ENCODE measurements at regions not wholly inside any gene's neighbourhood (a gene's known extent, or its start where the extent isn't known, plus 50 kb on each side); places are given as distances from the start of the nearest gene placed in this dataset.

DNA sequence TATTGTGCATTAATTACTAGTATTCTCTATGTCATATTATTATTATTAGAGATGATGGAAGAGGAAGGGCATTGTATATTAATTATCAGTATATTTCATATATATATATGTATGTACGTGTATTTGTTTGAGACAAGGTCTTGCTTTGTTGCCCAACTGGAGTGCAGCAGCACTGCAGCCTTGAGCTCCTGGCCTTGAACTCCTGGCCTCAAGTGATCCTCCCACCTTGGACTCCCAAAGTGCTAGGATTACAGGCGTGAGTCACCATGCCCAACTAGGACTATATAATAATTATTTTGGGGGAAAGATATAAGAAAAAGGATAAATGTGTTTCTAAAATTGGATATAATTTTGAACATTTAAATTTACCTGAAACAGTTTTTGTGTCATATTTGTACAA, 63.2 kb upstream of the USP24 start:
- TF ChIP-seq, protein P1, sequence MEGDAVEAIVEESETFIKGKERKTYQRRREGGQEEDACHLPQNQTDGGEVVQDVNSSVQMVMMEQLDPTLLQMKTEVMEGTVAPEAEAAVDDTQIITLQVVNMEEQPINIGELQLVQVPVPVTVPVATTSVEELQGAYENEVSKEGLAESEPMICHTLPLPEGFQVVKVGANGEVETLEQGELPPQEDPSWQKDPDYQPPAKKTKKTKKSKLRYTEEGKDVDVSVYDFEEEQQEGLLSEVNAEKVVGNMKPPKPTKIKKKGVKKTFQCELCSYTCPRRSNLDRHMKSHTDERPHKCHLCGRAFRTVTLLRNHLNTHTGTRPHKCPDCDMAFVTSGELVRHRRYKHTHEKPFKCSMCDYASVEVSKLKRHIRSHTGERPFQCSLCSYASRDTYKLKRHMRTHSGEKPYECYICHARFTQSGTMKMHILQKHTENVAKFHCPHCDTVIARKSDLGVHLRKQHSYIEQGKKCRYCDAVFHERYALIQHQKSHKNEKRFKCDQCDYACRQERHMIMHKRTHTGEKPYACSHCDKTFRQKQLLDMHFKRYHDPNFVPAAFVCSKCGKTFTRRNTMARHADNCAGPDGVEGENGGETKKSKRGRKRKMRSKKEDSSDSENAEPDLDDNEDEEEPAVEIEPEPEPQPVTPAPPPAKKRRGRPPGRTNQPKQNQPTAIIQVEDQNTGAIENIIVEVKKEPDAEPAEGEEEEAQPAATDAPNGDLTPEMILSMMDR (conservative IDR thresholded peaks at IDR 0.05; ENCODE audit: low read depth, low read length), result no peak
- TF ChIP-seq EZH2 (IDR thresholded peaks at IDR 0.05; ENCODE audit: low read length, unreplicated experiment), result no peak
